Gastrocnemius medialis (tissue), 4 donors: ENCODE measurements at regions not wholly inside any gene's neighbourhood (a gene's known extent, or its start where the extent isn't known, plus 50 kb on each side); places are given as distances from the start of the nearest gene placed in this dataset.

Experiments used
- ATAC-seq, 2 donors: fragments of 150-250 bp; one replicate each; pipeline ENCODE4 v1.9.1; 2016
- DNase-seq, 2 donors: peaks; one replicate each; pipeline ENCODE4 v3.0.0-alpha.2; 2019
- H3K27ac ChIP-seq, 4 donors: fragments of 200-600 bp; sonication (generic); 1 replicate in 1 of 4; 2 replicates in 3 of 4; pipeline ENCODE4 v1.5.1; 2016 to 2018; ENCODE audit warnings: mild to moderate bottlenecking in 2 of 4, moderate library complexity in 1 of 4
- H3K27me3 ChIP-seq, 3 donors: fragments of 200-600 bp; sonication (generic) in 2 of 3; 1 replicate in 1 of 3; 2 replicates in 2 of 3; pipeline versions ENCODE4 v1.5.1 to v1.6.0; 2016 to 2019; ENCODE audit warnings: mild to moderate bottlenecking in 1 of 3, moderate library complexity in 1 of 3
- H3K36me3 ChIP-seq, 2 donors: fragments of 200-600 bp; sonication (generic) in 1 of 2; one replicate each; pipeline ENCODE4 v1.5.1; 2017 to 2018
- H3K4me1 ChIP-seq, 2 donors: fragments of 200-600 bp; sonication (generic) in 1 of 2; one replicate each; pipeline ENCODE4 v1.5.1; 2016 to 2017; ENCODE audit warnings: mild to moderate bottlenecking in 2 of 2
- H3K4me3 ChIP-seq, 4 donors: fragments of 200-600 bp; sonication (generic) in 3 of 4; 1 replicate in 1 of 4; 2 replicates in 3 of 4; pipeline ENCODE4 v1.5.1; 2016 to 2019; ENCODE audit warnings: mild to moderate bottlenecking in 2 of 4
- H3K9me3 ChIP-seq, 3 donors: fragments of 200-600 bp; sonication (generic) in 2 of 3; 1 replicate in 1 of 3; 2 replicates in 2 of 3; pipeline ENCODE4 v1.5.1; 2016 to 2019
- POLR2A ChIP-seq, 2 donors: fragments of 450-650 bp; IDR thresholded peaks; one replicate each; pipeline ENCODE4 v1.6.1; 2017; ENCODE audit warnings: antibody characterized with exemption in 2 of 2, mild to moderate bottlenecking in 2 of 2, moderate library complexity in 2 of 2
- in situ Hi-C, 4 donors: fragments of 200-750 bp; cut with MboI; loops; one replicate each; pipeline versions ENCODE4 v1.15.0 to v1.8.0; 2017; ENCODE audit warnings: low sequenced_read_pairs in 4 of 4
- intact Hi-C: fragments of 100-400 bp; cut with DNase I; formaldehyde crosslinking; loops from one replicate; pipeline ENCODE4 v1.15.1; 2023; ENCODE audit warnings: low total_unique reads
- TF ChIP-seq, protein P1 (sequence below), 5 experiments: fragments of 450-650 bp in 3 of 5; fragments of 200-600 bp in 2 of 5; sonication (generic) in 2 of 5; IDR thresholded peaks in 4 of 5; conservative IDR thresholded peaks in 1 of 5; 1 replicate in 4 of 5; 2 replicates in 1 of 5; pipeline ENCODE4 v1.5.1; 2016 to 2019; ENCODE audit warnings: antibody characterized with exemption in 5 of 5, mild to moderate bottlenecking in 3 of 5, moderate library complexity in 3 of 5

DNA sequence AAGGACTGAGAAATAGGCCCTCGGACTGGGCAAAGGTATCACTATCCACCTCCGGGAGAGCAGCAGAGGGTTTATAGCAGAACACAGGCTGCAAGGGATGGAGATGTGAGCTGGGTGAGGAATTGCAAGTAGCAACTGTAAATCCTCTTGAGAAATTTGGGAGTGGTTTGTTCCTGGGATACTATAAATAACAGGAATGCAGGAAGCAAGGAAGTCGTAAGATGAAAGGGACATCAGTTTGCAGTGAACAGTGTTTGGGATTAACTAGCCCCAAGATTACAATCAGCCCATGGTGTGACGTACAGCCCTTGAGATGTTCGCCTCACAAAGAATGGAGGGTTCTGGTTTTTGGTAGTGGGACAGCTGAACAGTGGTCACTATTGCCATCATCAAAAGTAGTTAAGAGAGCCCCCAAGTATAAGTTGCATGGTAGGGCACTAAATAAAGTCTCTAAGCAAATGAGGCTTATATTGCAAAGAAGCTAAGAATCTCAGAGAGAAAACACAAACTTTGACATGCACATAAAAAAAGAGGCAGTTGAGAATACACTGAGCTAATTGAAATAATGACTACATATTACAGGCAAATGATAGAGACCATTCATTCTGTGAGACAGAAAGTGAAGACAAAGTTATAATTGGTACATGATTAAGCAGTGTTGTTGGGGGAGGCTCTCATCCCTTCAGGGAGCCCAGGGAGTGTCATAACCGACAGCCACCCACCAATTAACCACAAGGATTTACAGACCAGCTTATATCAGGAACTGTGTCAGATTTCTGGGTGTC is 362.5 kb upstream of the ACVR2A start:
- intact Hi-C loops, result no loop called here
- no peak for ATAC-seq
- H3K9me3 ChIP-seq, result no peaks in the 10 kb centered on the region
- H3K27ac ChIP-seq, result no peak overlapping the region
- H3K4me1 ChIP-seq, result peaks cover 0 to 3% of the 10 kb centered on the region in 2 donors
- TF ChIP-seq POLR2A (IDR thresholded peaks at IDR 0.05), result no peak
- TF ChIP-seq, protein P1, sequence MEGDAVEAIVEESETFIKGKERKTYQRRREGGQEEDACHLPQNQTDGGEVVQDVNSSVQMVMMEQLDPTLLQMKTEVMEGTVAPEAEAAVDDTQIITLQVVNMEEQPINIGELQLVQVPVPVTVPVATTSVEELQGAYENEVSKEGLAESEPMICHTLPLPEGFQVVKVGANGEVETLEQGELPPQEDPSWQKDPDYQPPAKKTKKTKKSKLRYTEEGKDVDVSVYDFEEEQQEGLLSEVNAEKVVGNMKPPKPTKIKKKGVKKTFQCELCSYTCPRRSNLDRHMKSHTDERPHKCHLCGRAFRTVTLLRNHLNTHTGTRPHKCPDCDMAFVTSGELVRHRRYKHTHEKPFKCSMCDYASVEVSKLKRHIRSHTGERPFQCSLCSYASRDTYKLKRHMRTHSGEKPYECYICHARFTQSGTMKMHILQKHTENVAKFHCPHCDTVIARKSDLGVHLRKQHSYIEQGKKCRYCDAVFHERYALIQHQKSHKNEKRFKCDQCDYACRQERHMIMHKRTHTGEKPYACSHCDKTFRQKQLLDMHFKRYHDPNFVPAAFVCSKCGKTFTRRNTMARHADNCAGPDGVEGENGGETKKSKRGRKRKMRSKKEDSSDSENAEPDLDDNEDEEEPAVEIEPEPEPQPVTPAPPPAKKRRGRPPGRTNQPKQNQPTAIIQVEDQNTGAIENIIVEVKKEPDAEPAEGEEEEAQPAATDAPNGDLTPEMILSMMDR (IDR thresholded peaks at IDR 0.05 in 4 of 5, conservative IDR thresholded peaks at IDR 0.05 in 1 of 5), result no peak
- no peaks in the 10 kb centered on the region for H3K36me3 ChIP-seq
- no peaks in the 10 kb centered on the region for H3K27me3 ChIP-seq
- no peak for DNase-seq
- no peak overlapping the region for H3K4me3 ChIP-seq
- in situ Hi-C loops, result no loop called here

GRCh38 chr2:147479358-147479757 is 365.5 kb upstream of the ACVR2A start:
- no peak for DNase-seq
- intact Hi-C loops, result no loop called here
- Histone ChIP-seq H3K4me1 (peaks cover 0 to 3% of the 10 kb centered on the region in 2 donors), H3K27ac (no peak overlapping the region), H3K36me3 (no peaks in the 10 kb centered on the region), H3K27me3 (no peaks in the 10 kb centered on the region), H3K9me3 (no peaks in the 10 kb centered on the region), H3K4me3 (no peak overlapping the region)
- in situ Hi-C loops, result no loop called here
- no peak for ATAC-seq
- TF ChIP-seq POLR2A (IDR thresholded peaks at IDR 0.05), result no peak
- TF ChIP-seq, protein P1 (IDR thresholded peaks at IDR 0.05 in 4 of 5, conservative IDR thresholded peaks at IDR 0.05 in 1 of 5), result no peak

DNA sequence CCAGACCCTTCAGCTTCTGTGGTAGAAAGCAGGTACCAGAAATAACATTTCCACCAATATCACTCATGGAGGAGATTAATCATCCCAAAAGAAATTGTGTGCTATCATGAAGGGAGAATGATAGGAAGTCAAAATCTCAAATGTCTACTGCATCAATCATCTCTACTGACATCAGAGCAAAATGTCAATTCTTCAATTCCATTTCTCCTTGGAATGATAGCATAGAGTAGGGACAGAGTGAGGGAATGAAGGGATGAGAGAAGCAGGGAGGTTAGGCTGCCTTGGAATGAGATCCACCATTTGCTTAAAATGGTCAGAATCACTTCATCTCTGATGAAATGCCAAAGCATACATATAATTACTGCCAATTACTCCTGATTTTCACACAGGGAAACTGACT is 371.8 kb upstream of the ACVR2A start:
- DNase-seq (no peak), ATAC-seq (no peak)
- H3K27me3 ChIP-seq, result no peaks in the 10 kb centered on the region
- H3K4me3 ChIP-seq, result no peak overlapping the region
- no peaks in the 10 kb centered on the region for H3K9me3 ChIP-seq
- TF ChIP-seq POLR2A (IDR thresholded peaks at IDR 0.05), result no peak
- TF ChIP-seq, protein P1 (IDR thresholded peaks at IDR 0.05 in 4 of 5, conservative IDR thresholded peaks at IDR 0.05 in 1 of 5), result no peak
- in situ Hi-C loops (no loop called here), intact Hi-C loops (no loop called here)
- H3K4me1 ChIP-seq, result no peaks in the 10 kb centered on the region
- H3K27ac ChIP-seq, result no peak overlapping the region
- H3K36me3 ChIP-seq, result no peaks in the 10 kb centered on the region

DNA sequence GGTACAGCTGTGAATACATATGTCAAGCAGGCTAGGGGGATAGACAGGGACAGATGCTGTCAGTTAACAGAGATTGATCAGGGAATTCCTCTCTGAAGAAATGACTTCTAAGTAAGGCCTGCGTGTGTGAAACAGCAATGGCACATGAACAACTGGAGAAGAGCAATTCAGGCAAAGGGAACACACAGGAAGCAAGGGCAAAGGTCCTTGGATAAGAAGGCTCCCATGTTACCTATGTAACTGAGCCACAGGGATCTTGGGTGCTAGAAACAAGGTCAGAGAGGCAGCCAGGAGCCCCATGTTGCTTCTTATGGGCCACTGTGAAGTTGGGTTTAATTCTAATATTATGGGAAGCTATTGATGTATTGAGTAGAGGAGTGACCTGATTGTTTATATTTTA is 373.7 kb upstream of the ACVR2A start:
- Histone ChIP-seq H3K27me3 (no peaks in the 10 kb centered on the region), H3K9me3 (no peaks in the 10 kb centered on the region), H3K36me3 (no peaks in the 10 kb centered on the region), H3K27ac (no peak overlapping the region), H3K4me1 (no peaks in the 10 kb centered on the region), H3K4me3 (no peak overlapping the region)
- TF ChIP-seq POLR2A (IDR thresholded peaks at IDR 0.05), result no peak
- TF ChIP-seq, protein P1 (IDR thresholded peaks at IDR 0.05 in 4 of 5, conservative IDR thresholded peaks at IDR 0.05 in 1 of 5), result no peak
- ATAC-seq (no peak), DNase-seq (no peak)
- in situ Hi-C loops (no loop called here), intact Hi-C loops (no loop called here)

GRCh38 chr2:147469471-147469870 is 375.4 kb upstream of the ACVR2A start:
- ATAC-seq, result no peak

More at GRCh38 chr2:147469471-147469870, 375.4 kb upstream of the ACVR2A start:
- H3K9me3 ChIP-seq, result no peaks in the 10 kb centered on the region
- TF ChIP-seq POLR2A (IDR thresholded peaks at IDR 0.05), result no peak
- TF ChIP-seq, protein P1 (IDR thresholded peaks at IDR 0.05 in 4 of 5, conservative IDR thresholded peaks at IDR 0.05 in 1 of 5), result no peak
- H3K36me3 ChIP-seq, result no peaks in the 10 kb centered on the region
- no peak overlapping the region for H3K4me3 ChIP-seq
- no peaks in the 10 kb centered on the region for H3K4me1 ChIP-seq
- no peak overlapping the region for H3K27ac ChIP-seq
- intact Hi-C loops, result no loop called here
- DNase-seq, result no peak
- no peaks in the 10 kb centered on the region for H3K27me3 ChIP-seq
- in situ Hi-C loops, result no loop called here
